ENCODE measurements at regions not wholly inside any gene's neighbourhood (a gene's known extent, or its start where the extent isn't known, plus 50 kb on each side); places are given as distances from the start of the nearest gene placed in this dataset.

GRCh38 chr7:35518767-35519166 lies 176.2 kb downstream of the HERPUD2 start:
- TF ChIP-seq USF2 (IDR thresholded peaks at IDR 0.05; ENCODE audit: low read depth, low read length) (no peak), RFX5 (IDR thresholded peaks at IDR 0.05; ENCODE audit: low read depth, low read length) (no peak), NFE2L2 (IDR thresholded peaks at IDR 0.05; ENCODE audit: low read depth, low read length) (no peak), CTCF (conservative IDR thresholded peaks at IDR 0.05; ENCODE audit: low read depth, low read length) (no peak)

Data from IMR-90 (cell line).